DOHH2 (cell line): ENCODE measurements at regions not wholly inside any gene's neighbourhood (a gene's known extent, or its start where the extent isn't known, plus 50 kb on each side); places are given as distances from the start of the nearest gene placed in this dataset.

Source experiments
- EZH2phosphoT487 ChIP-seq: fragments of 200-600 bp; sonication (generic); IDR thresholded peaks from 2 replicates; pipeline ENCODE4 v1.6.1; 2017; ENCODE audit warnings: borderline replicate concordance, mild to moderate bottlenecking, antibody characterized with exemption, low read length, moderate library complexity, mixed read lengths
- TF ChIP-seq, protein P1 (sequence below): fragments of 200-600 bp; sonication (generic); IDR thresholded peaks from one replicate; pipeline ENCODE4 v1.5.1; 2014; ENCODE audit warnings: antibody characterized with exemption, mild to moderate bottlenecking, low read depth, low read length; ENCODE audit not compliant: poor library complexity, severe bottlenecking

DNA sequence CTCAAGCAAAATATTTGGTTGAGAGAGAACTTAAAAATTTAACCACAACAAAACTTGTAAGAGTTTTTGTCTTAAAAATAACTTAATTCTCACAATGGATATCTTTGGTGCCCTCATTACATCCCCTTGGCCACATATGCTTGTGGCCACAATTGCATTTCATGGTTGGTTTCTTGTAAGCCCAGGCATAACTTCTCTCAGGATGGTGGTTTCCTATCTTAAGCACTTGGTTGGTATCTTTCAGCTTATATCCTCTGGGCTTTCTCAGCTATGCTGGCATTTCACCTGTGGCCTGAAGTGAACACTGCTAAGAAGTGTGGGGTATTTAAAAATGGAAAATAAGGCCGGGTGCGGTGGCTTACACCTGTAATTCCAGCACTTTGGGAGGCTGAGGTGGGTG lies 212.4 kb upstream of the MEF2C start:
- TF ChIP-seq, protein P1, sequence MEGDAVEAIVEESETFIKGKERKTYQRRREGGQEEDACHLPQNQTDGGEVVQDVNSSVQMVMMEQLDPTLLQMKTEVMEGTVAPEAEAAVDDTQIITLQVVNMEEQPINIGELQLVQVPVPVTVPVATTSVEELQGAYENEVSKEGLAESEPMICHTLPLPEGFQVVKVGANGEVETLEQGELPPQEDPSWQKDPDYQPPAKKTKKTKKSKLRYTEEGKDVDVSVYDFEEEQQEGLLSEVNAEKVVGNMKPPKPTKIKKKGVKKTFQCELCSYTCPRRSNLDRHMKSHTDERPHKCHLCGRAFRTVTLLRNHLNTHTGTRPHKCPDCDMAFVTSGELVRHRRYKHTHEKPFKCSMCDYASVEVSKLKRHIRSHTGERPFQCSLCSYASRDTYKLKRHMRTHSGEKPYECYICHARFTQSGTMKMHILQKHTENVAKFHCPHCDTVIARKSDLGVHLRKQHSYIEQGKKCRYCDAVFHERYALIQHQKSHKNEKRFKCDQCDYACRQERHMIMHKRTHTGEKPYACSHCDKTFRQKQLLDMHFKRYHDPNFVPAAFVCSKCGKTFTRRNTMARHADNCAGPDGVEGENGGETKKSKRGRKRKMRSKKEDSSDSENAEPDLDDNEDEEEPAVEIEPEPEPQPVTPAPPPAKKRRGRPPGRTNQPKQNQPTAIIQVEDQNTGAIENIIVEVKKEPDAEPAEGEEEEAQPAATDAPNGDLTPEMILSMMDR = no peak
- TF ChIP-seq EZH2phosphoT487 = no peak
